HG02938 (cell line): ENCODE measurements at regions not wholly inside any gene's neighbourhood (a gene's known extent, or its start where the extent isn't known, plus 50 kb on each side); places are given as distances from the start of the nearest gene placed in this dataset.
"Not testable (repeated sequence)": the region's sequence is repeated elsewhere in the genome, so short reads cannot be mapped to it uniquely, and the experiment has no call there.

Experiments
- ATAC-seq: cut with Tn5 transposase; IDR thresholded peaks from one replicate; pipeline ENCODE4 v1.9.1; 2021; ENCODE audit warnings: mild to moderate bottlenecking, moderate library complexity; ENCODE audit not compliant: unreplicated experiment

DNA sequence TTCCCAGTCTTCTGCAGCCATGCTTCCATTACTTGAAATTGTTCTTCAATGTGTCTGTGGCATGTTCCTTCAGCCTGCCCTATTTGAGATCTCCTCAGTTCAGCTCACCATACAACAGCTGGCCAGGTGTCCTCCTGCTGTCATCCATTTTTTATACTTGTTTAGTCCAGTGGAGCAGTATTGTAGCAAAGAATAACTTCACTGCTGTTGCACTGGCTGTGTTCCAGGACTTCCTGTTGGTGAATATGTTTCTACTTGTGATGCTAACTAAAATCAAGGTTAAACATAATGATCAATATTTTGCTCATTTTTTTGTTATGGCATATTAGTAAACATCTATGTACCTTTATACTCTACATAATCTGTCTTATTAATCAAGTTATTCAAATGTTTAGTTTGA lies 1394.1 kb downstream of the PCDH9 start:
- no peak for ATAC-seq

DNA sequence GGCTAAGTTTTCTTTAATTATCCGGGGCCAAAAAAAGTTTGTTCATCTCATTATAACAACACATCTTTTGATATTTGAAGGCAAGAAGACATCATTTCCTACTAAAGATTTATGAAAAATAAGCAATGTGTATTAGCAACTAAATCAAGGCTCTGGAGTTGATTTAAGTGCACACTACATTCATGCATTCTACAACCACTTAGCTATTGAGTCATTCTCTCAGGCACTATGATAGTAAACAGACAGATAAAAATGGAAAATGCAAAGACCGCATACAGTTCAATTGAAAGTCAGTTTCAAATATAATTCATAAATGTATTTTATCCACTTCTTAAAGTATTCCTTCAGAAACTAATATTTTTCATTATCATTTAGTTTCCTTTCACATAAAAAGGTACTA lies 1395.2 kb downstream of the PCDH9 start:
- ATAC-seq: no peak

DNA sequence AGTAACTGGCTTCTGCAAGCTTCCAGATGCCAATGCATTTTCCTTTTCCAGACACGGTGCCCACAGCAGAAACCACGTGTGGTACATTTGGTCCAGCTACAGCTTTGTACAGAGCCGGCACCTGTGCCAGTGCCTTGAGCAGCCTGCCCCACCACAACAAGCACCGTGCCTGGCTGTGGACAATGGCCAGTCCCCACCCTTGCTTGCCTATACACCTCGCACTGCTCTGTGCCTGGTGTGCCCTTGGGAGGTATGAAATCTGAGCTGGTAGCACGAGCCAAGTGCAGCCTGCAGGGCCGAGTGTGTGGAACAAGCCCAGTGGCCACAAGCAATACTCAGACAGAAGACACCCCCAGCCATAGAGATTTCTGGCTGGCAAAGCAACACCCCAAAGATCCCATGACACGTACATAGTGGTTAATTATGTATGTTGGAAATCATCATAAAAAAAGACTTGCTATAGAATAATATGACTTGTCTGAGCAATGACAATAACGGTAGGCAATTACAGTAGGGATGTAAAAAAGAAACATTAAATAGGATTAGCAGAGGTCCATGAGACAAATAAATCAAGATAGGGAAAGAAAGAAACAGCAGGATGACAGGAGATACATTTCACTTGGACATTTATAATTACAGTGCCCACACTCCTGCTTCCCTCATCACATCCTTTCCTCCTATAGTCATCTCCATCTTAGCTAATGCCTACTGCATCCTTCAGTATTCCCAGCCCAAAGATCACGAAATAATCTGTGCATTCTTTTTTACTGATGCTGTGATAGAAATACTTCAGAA lies 1399.5 kb downstream of the PCDH9 start:
- no peak for ATAC-seq

DNA sequence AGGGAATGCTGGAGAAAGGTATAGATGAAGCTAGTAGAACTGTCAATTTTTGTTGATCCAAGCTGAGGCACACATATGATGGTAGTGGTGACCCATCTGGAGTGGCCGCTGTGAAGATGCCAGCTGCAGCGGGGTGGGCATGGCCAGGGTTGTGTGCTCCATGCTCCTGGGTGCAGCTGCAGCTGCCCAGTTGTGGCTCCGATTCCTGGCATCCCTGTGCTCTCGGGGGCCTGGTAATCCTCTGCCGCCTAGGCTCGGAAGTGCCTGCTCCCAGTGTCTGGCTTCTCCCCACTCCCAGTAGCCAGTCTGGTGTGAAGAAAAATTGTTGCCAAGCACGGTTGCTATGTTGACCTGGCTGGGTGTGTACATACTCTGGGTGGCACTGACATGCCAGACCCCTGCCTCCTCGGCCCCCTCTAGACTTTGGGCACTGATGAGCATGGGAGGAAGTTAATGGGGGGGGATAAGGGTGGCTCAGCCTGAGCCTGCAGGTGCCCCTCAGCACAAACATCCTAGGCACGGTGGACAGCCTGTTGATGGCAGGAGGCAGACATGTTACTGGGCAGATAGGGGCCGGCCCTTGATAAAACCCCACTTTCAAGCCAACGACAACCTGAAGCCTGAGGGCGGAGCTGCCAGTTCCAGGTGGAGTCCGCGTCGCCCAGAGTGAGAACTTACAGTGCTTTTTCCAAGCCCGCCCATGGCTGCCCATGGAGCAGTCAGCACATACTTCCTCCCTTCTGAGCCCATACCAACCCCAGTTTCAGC lies 1400.7 kb downstream of the PCDH9 start:
- no peak for ATAC-seq

DNA sequence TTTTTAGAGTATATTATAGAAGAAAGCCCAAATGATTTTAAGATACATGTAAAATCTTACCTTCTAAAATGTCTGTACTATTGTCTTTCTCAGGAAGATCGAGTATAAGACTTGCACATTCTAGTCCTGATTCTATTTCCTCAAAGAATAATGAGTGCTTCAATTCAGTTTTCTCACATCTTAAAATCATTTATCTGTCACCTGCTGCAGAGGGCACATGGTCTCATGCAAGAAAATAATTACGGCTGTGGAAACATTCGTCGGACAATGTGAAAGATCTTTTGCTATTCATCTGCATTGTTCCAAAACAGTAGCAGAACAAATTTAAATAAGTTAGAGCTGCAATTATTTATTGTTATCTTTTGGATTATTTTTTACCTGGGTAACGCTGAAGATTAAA lies 1403.5 kb downstream of the PCDH9 start:
- ATAC-seq: no peak

DNA sequence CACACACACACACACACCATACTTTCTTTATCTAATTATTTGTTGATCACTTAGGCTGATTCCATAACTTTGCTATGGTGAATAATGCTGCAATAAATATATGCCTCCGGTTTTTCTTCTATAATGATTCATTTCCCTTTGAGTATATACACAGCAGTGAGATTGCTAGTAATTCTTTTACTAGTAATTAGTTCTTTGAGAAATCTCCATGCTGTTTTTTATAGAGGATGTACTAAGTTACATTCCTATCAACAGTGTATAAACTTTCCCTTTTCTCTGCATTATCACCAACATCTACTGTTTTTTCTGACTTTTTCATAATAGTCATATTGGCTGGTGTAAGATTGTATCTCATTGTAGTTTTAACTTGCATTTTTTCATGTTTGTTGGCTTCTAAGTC lies 1405.1 kb downstream of the PCDH9 start:
- no peak for ATAC-seq

DNA sequence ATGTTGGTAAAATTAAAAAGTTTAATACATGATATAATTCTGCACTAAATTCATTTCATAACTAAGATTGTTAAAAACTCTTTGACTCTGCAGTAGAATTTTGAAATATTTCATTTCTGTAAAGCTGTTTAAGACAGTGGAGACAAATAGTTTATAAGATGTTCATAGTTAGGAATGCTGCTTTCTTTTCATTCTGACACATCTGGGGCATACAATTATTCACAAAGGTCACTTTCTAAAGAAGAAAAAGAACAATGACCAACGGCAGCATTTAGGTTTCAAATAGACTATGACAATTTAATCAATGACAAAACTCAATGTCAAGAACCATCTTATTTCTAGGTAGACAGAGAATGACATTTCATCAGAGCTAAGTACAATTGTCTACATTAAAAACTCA lies 1422.1 kb downstream of the PCDH9 start:
- ATAC-seq: no peak

DNA sequence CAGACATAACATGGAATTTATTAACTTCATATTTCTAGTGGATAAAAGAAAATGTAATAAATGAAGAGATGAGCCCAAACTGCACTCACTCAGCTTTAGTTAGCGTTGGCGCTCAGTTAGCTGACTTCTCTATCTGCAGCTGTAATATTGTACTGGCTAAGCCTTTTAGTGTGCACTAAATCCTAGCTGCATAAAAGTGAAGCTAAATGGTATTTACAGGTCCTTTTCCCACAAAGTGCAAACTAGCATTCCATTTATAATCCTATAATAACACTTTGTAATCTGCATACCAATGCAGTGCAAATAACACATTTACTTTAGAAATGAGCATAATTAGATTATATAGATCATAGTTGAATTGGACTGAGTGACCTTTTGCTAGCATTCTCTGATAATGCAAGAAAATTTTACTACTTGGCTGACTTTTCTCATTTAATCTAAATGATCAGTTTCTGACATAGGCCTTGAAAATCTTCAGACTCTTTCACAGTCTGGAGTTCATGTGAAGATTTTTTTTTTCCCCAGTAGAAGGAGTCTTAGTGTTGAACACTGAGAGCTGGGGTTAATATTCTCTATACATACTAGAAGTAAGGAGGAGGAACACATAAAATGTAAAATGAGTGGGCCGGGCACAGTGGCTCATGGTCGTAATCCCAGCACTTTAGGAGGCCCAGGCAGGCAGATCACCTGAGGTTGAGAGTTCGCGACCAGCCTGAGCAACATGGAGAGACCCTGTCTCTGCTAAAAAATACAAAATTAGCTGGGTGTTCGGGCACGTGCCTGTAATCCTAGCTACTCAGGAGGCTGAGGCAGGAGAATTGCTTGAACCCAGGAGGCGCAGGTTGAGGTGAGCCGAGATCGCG lies 1426.4 kb downstream of the PCDH9 start:
- ATAC-seq: no peak

DNA sequence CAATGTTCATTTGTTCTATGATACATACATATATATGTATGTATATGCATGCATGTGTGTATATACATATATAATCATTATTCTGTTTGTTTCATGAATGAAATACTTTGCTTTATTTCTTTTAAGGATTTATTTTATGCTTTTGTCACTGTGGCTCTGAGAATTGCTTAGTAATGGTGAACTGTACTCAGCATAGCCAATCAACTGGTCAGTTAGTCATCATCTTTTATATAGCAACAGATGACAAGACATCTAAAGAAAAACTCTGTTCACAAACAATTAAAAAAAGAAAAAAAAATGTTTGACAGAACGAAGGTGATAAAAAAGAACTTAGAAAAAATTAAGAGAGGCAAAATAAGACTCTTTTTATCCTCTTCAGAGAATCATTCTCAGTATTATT lies 1440.3 kb downstream of the PCDH9 start:
- ATAC-seq: no peak

DNA sequence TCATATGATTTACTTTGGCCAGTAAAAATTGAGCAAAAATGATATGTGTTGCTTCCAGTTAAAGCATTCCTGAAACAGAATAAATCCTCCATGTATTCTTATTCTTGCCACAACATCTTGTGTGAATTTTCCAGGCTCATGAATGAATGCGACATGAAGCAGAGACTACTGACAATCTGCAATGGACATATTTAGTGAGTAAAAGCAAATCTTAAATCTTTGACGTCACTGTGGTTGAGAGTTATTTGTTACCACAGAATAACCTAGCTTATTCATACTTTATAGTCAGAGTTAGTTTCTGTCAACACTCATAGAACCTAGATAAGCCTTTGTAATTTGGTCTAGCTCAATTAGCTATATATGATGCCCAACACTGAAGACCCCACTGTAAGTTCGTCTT lies 1443.1 kb downstream of the PCDH9 start:
- ATAC-seq: no peak

DNA sequence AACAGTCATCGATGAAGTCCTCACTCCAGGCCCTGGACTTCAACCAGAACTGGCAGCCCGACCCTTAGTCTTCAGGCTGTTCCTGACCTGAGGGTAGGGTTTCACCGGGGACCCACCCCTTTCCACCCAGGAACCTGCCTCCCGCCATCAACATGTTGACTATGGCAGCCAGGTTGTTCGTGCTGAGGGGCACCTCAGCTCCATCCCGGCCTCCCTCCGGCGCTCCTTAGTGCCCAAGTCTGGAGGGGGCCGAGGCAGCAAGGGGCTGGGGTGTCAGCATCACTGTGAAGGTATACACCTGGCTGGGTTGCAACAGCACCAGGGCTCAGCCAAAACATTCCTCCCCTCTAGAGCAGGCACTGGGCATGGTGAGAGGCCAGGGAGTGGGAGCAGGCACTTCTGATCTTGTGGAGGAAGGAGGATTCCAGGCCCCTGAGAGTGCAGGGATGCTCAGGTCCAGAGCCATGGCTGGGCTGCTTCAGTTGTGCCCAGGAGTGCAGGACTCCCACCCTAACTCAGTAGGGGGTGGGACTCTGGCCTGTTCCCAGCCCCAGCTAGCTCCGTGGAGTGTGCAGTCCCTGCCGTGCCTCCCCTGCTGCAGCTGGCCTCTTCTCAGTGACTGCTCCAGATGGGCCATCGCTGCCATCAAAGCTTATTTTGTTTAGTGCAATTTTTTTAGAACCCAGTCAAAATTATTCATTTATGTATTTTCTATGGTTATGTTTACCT lies 1445.9 kb downstream of the PCDH9 start:
- no peak for ATAC-seq

DNA sequence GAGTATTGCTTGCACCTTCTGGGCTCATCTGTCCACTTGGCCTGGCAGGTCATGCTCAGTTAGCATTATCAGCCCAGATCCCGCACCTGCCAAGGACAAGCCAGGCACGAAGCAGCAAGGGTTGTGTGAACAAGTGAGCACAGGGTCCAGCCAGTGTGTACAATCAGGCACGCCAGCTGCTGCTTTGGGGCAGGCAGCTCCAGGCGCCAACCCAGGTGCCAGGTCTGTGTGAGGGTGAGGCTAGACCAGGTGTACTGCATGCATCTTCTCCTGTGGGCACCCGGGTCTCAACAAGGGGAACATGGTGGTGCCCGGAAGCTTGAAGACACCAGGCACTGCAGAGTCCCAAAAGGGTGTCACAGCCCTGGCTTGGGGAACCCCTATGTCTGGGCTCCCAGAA lies 1446.8 kb downstream of the PCDH9 start:
- no peak for ATAC-seq

DNA sequence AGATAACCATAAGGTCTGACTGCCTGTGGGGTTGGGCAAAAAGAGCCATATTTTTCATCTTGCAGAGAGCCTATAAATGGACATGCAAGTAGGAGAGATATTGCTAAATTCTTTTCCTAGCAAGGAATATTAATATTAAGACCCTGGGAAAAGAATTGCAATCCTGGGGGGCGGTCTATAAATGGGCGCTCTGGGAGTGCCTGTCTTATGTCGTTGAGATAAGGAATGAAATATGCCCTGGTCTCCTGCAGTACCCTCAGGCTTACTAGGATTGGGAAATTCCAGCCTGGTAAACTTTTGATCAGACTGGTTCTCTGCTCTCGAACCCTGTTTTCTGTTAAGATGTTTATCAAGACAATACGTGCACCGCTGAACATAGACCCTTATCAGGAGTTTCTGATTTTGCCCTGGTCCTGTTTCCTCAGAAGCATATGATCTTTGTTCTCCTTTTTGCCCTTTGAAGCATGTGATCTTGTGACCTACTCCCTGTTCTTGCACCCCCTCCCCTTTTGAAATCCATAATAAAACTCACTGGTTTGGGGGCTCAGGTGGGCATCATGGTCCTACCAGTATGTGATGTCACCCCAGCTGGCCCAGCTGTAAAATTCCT lies 1458.3 kb downstream of the PCDH9 start:
- ATAC-seq: not testable (repeated sequence)

DNA sequence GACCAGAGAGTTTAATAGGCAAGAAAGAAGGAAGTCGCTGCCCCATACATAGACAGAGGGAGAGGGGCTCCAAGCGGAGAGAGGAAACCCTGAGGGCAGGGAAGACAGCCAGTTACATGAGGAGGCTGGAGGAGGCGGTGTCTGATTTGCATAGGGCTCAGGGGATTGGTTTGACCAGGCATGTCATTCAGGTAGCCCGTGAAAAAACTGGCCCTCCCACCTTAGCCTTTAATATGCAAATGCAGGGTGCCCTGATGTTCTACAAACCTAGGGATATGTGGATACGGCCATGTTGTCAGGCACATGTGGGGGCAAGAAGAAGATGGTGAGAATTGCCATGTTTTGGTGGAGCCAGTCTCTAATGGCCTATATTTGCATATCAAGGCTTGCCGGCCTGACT lies 1461.6 kb downstream of the PCDH9 start:
- ATAC-seq: no peak

DNA sequence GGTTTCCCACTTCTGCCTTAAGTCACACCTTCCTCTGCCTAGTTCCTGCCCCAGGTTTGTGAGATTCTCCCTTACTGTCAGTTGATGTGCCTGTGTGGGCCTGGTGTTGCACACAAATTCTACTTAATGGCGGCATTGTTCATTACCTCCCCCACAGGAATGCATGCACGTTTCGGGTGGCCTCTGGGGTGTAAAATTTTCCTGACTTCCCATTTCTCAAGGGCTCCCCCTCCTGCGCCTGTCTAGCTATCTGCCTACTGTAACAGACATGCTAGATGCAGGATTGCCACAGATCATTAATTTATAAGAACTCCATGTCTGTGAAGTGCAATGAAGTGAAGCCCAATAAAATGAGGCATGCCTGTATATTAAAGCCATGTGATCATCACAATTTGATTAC lies 1466.3 kb downstream of the PCDH9 start:
- no peak for ATAC-seq

DNA sequence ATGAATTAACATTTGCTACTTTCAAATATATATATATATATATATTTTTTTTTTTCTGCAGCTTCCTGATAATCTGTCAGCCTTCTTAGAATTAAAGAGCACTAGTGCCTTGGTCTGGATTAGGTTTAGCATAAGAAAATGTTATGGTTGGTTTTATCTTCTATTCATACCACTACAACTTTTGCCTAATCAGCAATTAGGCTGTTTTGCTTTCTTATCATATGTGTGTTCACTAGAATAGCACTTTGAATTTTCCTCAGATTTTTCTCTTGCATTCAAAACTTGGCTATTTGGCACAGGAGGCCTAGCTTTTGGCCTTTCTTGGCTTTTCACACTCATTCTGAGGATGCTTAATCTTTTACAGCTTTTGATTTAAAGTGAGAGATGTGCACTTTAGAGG lies 1468.1 kb downstream of the PCDH9 start:
- no peak for ATAC-seq

DNA sequence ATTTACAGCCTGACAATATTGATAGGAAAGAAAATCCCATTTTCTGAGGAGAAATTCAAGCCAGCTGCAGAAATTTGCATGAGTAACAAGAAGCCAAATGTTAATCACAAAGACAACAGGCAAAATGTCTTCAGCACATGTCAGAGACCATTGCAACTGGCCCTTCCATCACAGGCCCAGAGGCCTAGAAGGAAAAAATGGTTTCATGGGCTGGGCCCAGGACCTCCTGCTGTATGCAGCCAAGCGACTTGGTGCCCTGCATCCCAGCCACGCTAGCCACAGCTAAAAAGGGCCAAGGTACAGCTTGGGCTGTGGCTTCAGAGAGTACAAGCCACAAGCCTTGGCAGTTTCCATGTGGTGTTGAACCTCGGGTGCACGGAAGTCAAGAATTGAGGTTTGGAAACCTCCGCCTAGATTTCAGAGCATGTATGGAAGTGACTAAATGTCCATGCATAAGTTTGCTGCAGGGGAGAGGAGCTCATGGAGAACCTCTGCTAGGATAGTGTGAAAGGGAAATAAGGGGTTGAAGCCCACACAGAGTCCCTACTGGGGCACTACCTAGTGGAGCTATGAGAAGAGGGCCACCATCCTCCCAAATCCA lies 1474.0 kb downstream of the PCDH9 start:
- no peak for ATAC-seq

DNA sequence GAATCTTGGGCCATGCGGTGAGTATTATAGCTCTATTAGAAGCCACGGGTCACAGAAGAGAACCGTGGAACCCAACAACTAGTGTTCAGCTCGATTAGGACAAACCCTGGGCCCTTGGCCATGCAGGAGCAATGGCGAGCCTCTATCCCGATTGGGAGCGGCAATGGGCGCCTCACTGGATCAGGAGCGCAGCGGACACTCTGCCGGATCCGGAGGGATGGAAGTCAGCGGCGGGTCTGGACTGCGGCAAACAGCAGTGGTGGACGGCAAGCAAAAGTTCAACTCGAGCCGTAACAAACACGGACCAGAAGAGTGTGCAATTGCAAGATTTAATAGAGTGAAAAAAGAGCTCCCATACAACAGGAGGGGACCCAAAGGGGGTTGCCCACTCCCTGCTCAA lies 1481.9 kb downstream of the PCDH9 start:
- ATAC-seq: no peak

DNA sequence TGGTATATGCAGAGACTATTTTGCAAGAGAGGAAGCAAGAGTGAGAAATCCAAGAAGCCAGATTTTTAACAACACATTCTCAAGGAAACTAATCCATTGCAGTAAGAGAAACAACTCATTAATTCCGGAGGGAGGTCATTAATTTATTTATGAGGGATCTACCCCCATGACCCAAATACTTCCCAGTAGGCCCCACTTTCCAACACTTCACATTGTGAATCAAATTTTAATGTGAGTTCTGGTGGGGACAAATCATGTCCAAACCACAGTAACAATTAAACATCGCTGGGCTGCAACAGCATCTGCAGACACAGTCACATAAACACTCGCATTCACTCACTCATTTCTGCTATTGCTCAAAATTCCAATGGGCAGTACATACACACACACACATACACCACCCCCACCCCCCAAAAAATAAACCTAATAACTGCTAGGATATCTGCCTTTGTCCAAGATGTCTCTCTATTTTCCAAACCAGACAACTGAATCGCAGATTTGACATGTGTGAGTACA lies 1483.7 kb downstream of the PCDH9 start:
- ATAC-seq: no peak

DNA sequence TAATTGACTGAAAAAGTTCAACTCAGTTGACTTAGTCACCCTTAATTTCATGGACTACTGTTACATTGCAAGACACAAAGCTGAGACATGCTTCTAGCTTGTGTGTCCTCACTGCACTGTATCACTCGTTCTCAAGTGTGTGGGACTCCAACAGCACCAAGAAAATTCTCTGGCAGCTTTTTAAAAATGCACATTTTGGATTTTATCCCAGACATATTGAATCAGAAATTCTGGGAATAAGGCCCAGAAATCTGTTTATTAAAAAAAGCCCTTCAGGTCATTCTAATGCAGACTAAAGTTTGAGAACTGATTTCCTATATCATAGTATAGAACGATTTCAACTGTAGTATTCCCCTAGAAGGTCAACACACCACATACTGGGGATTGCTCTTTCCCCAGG lies 1485.3 kb downstream of the PCDH9 start:
- no peak for ATAC-seq
